GM18505 (cell line): ENCODE measurements at regions not wholly inside any gene's neighbourhood (a gene's known extent, or its start where the extent isn't known, plus 50 kb on each side); places are given as distances from the start of the nearest gene placed in this dataset.
"Not testable (repeated sequence)": the region's sequence is repeated elsewhere in the genome, so short reads cannot be mapped to it uniquely, and the experiment has no call there.

ENCODE experiments used
- ATAC-seq: cut with Tn5 transposase; IDR thresholded peaks from one replicate; pipeline ENCODE4 v1.9.1; 2021; ENCODE audit not compliant: unreplicated experiment
- POLR2A ChIP-seq: IDR thresholded peaks from 4 replicates; pipeline ENCODE4 v1.6.1; 2011; ENCODE audit warnings: borderline replicate concordance; ENCODE audit not compliant: insufficient read depth, insufficient read length; ENCODE audit errors: extremely low read depth

GRCh38 chr3:10674578-10674977, 141.4 kb upstream of the SLC6A11 start:
- no peak for ATAC-seq
- TF ChIP-seq POLR2A = no peak

- TF ChIP-seq POLR2A = no peak
- no peak for ATAC-seq
These were observed 139.1 kb upstream of the SLC6A11 start for GRCh38 chr3:10676905-10677304.

- TF ChIP-seq POLR2A = no peak
These were observed 137.1 kb upstream of the SLC6A11 start for GRCh38 chr3:10678796-10679376.

GRCh38 chr3:10680796-10681195, 135.2 kb upstream of the SLC6A11 start:
- ATAC-seq = no peak

More at GRCh38 chr3:10678796-10679376, 137.1 kb upstream of the SLC6A11 start:
- no peak for ATAC-seq

GRCh38 chr3:10682692-10683091, 133.3 kb upstream of the SLC6A11 start:
- no peak for ATAC-seq
- no peak for TF ChIP-seq POLR2A

More at GRCh38 chr3:10680796-10681195, 135.2 kb upstream of the SLC6A11 start:
- no peak for TF ChIP-seq POLR2A

GRCh38 chr3:10683106-10683505, 132.9 kb upstream of the SLC6A11 start:
- TF ChIP-seq POLR2A = no peak
- ATAC-seq = no peak

- no peak for TF ChIP-seq POLR2A
- ATAC-seq = no peak
These were observed 127.9 kb upstream of the SLC6A11 start for GRCh38 chr3:10688126-10688525.

- ATAC-seq = no peak
These were observed 127.4 kb upstream of the SLC6A11 start for GRCh38 chr3:10688548-10689172.

GRCh38 chr3:10692039-10692622, 123.9 kb upstream of the SLC6A11 start:
- ATAC-seq = no peak
- TF ChIP-seq POLR2A = no peak

More at GRCh38 chr3:10688548-10689172, 127.4 kb upstream of the SLC6A11 start:
- no peak for TF ChIP-seq POLR2A

- no peak for ATAC-seq
- no peak for TF ChIP-seq POLR2A
These were observed 122.6 kb upstream of the SLC6A11 start for GRCh38 chr3:10693457-10693856.

- TF ChIP-seq POLR2A = no peak
These were observed 121.8 kb upstream of the SLC6A11 start for GRCh38 chr3:10694179-10694578.

GRCh38 chr3:10695186-10695585, 120.8 kb upstream of the SLC6A11 start:
- ATAC-seq = not testable (repeated sequence)

More at GRCh38 chr3:10694179-10694578, 121.8 kb upstream of the SLC6A11 start:
- ATAC-seq = no peak

GRCh38 chr3:10695595-10696285, 120.3 kb upstream of the SLC6A11 start:
- TF ChIP-seq POLR2A = no peak
- no peak for ATAC-seq

- no peak for ATAC-seq
- no peak for TF ChIP-seq POLR2A
These were observed 118.1 kb upstream of the SLC6A11 start for GRCh38 chr3:10697918-10698317.

- no peak for TF ChIP-seq POLR2A
- ATAC-seq = no peak
These were observed 115.2 kb upstream of the SLC6A11 start for GRCh38 chr3:10700821-10701220.
